HepG2 (cell line): ENCODE measurements at regions not wholly inside any gene's neighbourhood (a gene's known extent, or its start where the extent isn't known, plus 50 kb on each side); places are given as distances from the start of the nearest gene placed in this dataset.

Experiments used
- CHD2 ChIP-seq: IDR thresholded peaks from 2 replicates; pipeline ENCODE4 v1.6.1; 2011; ENCODE audit warnings: low read depth, low read length, improper control_type of control experiment
- PCBP1 ChIP-seq: fragments of 200-400 bp; formaldehyde crosslinking; IDR thresholded peaks from 2 replicates; pipeline ENCODE4 v1.6.1; 2017; ENCODE audit warnings: mild to moderate bottlenecking, low read depth, low read length, borderline replicate concordance
- RFX5 ChIP-seq: IDR thresholded peaks from 2 replicates; pipeline ENCODE4 v1.6.1; 2011; ENCODE audit warnings: low read depth, low read length, improper control_type of control experiment
- SNAI1 ChIP-seq: sonication (generic); formaldehyde crosslinking; IDR thresholded peaks from 2 replicates; pipeline ENCODE4 v1.5.0; 2020; ENCODE audit warnings: mild to moderate bottlenecking, missing genetic modification reagents, borderline replicate concordance
- ZNF253 ChIP-seq: sonication (generic); formaldehyde crosslinking; IDR thresholded peaks from 2 replicates; pipeline ENCODE4 v1.8.0; 2022; ENCODE audit warnings: mild to moderate bottlenecking, missing genetic modification reagents, borderline replicate concordance
- TF ChIP-seq, protein P1 (sequence below): sonication (generic); formaldehyde crosslinking; IDR thresholded peaks from 2 replicates; pipeline ENCODE4 v1.5.0; 2020; ENCODE audit warnings: mild to moderate bottlenecking, missing genetic modification reagents, borderline replicate concordance
- TF ChIP-seq, protein P2 (sequence below): sonication (generic); formaldehyde crosslinking; IDR thresholded peaks from 2 replicates; pipeline ENCODE4 v1.4.0; 2020; ENCODE audit warnings: mild to moderate bottlenecking, missing genetic modification reagents, borderline replicate concordance

DNA sequence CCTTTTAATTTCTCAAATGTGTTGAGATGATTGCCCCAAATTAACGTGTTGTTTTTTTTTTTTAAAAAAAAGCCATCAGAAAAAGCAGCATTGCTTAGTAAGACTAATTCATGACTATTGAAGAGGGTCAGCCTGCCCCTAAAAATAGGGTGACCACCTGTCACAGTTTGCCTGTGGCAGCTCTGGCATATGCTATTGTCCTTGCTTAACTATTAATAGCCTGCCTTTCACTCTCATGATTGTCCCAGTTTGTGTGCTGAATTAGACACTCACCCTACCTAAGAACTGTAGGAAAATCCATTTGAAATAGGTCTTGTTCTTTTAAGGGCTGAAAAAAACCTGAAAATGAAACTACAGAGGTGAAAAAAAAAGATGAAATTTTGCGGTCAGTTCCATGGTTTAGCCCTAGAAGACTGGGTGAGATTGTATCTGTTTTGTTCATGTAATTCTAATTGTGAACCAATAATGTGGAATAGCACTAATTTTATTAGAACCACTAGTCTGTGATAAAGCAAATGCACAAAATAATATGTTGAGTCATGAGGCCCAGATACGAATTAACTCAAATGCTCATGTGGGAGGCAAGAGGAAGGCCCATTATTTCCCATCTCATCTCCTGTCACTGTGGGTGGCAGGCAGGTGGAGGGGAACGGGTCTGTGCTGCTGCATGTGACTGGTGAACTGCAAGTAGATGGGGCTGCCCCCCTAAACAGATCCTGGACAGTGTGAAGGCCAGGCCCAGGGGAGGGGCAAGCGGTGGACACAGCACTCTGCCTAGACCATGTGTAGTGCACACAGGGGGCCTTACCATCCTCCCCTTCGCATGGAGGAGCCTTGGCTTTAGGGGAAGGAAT, 265.4 kb upstream of the NFE2L3 start:
- TF ChIP-seq, protein P1, sequence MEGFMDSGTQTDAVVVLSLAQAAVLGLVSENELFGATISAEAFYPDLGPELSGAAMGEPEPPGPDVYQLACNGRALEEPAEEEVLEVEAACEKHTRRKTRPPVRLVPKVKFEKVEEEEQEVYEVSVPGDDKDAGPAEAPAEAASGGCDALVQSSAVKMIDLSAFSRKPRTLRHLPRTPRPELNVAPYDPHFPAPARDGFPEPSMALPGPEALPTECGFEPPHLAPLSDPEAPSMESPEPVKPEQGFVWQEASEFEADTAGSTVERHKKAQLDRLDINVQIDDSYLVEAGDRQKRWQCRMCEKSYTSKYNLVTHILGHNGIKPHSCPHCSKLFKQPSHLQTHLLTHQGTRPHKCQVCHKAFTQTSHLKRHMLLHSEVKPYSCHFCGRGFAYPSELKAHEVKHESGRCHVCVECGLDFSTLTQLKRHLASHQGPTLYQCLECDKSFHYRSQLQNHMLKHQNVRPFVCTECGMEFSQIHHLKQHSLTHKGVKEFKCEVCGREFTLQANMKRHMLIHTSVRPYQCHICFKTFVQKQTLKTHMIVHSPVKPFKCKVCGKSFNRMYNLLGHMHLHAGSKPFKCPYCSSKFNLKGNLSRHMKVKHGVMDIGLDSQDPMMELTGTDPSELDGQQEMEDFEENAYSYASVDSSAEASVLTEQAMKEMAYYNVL, result no peak
- TF ChIP-seq, protein P2, sequence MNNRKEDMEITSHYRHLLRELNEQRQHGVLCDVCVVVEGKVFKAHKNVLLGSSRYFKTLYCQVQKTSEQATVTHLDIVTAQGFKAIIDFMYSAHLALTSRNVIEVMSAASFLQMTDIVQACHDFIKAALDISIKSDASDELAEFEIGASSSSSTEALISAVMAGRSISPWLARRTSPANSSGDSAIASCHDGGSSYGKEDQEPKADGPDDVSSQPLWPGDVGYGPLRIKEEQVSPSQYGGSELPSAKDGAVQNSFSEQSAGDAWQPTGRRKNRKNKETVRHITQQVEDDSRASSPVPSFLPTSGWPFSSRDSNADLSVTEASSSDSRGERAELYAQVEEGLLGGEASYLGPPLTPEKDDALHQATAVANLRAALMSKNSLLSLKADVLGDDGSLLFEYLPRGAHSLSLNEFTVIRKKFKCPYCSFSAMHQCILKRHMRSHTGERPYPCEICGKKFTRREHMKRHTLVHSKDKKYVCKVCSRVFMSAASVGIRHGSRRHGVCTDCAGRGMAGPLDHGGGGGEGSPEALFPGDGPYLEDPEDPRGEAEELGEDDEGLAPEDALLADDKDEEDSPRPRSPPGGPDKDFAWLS (CRISPR knock-in tag), result no peak
- TF ChIP-seq ZNF253 (no peak), SNAI1 (no peak), RFX5 (no peak), PCBP1 (no peak), CHD2 (no peak)
